GM12873 (cell line): ENCODE measurements at regions not wholly inside any gene's neighbourhood (a gene's known extent, or its start where the extent isn't known, plus 50 kb on each side); places are given as distances from the start of the nearest gene placed in this dataset.

Experiments used
- CTCF ChIP-seq: IDR thresholded peaks from 2 replicates; pipeline ENCODE4 v1.5.1; 2012; ENCODE audit warnings: low read depth, mild to moderate bottlenecking, moderate library complexity, low read length, control low read depth; ENCODE audit not compliant: insufficient read depth; ENCODE audit errors: missing control alignments

- TF ChIP-seq CTCF: no peak
These were observed 666.1 kb upstream of the BOD1L1 start for GRCh38 chr4:14293582-14293981.

- no peak for TF ChIP-seq CTCF
These were observed 667.1 kb upstream of the BOD1L1 start for GRCh38 chr4:14294611-14295010.

- no peak for TF ChIP-seq CTCF
These were observed 671.6 kb upstream of the BOD1L1 start for GRCh38 chr4:14299166-14299565.

- TF ChIP-seq CTCF: no peak
These were observed 674.5 kb upstream of the BOD1L1 start for GRCh38 chr4:14302021-14302420.

- TF ChIP-seq CTCF: no peak
These were observed 676.3 kb upstream of the BOD1L1 start for GRCh38 chr4:14303856-14304255.

GRCh38 chr4:14308229-14308651, 680.7 kb upstream of the BOD1L1 start:
- no peak for TF ChIP-seq CTCF

- no peak for TF ChIP-seq CTCF
These were observed 681.9 kb upstream of the BOD1L1 start for GRCh38 chr4:14309431-14309830.
